IMR-90 (cell line): ENCODE measurements at regions not wholly inside any gene's neighbourhood (a gene's known extent, or its start where the extent isn't known, plus 50 kb on each side); places are given as distances from the start of the nearest gene placed in this dataset.

ENCODE experiments used
- ATAC-seq: fragments of 200-7000 bp; cut with Tn5 transposase; 2 replicates; pipeline ENCODE4 v1.9.1; 2020; ENCODE audit warnings: low read depth, mild to moderate bottlenecking, moderate library complexity
- BruUV-seq: library from RNA; stranded (reverse); fragments of 400-500 nt; replicated peaks from 2 replicates; lab custom pipeline; 2021; lab: Mats Ljungman, UMichigan
- CTCF ChIA-PET: fragments of 300-600 bp; formaldehyde crosslinking; extraction: SDS; loops from one replicate; lab custom pipeline; 2021; ENCODE audit warnings: antibody characterized with exemption; lab: Yijun Ruan, JAX
- POLR2A ChIA-PET: fragments of 300-600 bp; sonication (Branson Sonifier 250); formaldehyde crosslinking; loops from one replicate; lab custom pipeline; 2022; ENCODE audit warnings: antibody characterized with exemption; ENCODE audit not compliant: unreplicated experiment; lab: Charles Lee
- DNase-seq: peaks from one replicate; pipeline ENCODE4 v3.0.0; 2013
- H2AFZ ChIP-seq: replicated peaks from 2 replicates; pipeline ENCODE3; 2013; ENCODE audit warnings: low read length, mild to moderate bottlenecking; ENCODE audit not compliant: poor library complexity
- H2AK5ac ChIP-seq: 2 replicates; pipeline ENCODE4 v1.6.1; 2013; ENCODE audit warnings: low read depth, low read length, inconsistent platforms
- H2AK9ac ChIP-seq: replicated peaks from 2 replicates; pipeline ENCODE3; 2013; ENCODE audit warnings: mild to moderate bottlenecking, low read depth, low read length, moderate library complexity; ENCODE audit not compliant: poor library complexity
- H2BK120ac ChIP-seq: 2 replicates; pipeline ENCODE4 v1.6.1; 2013; ENCODE audit warnings: low read depth, low read length, inconsistent platforms
- H2BK15ac ChIP-seq: 3 replicates; pipeline ENCODE4 v1.6.1; 2013; ENCODE audit warnings: low read depth, low read length, inconsistent platforms
- H2BK20ac ChIP-seq: 2 replicates; pipeline ENCODE4 v1.6.1; 2013; ENCODE audit warnings: low read depth, mild to moderate bottlenecking, inconsistent platforms, low read length, moderate library complexity
- H2BK5ac ChIP-seq: 2 replicates; pipeline ENCODE4 v1.6.1; 2013; ENCODE audit warnings: mild to moderate bottlenecking, low read depth, low read length, inconsistent platforms; ENCODE audit not compliant: poor library complexity, severe bottlenecking
- H3K14ac ChIP-seq: replicated peaks from 2 replicates; pipeline ENCODE4 v1.6.1; 2013; ENCODE audit warnings: low read depth, low read length, inconsistent platforms
- H3K18ac ChIP-seq: 2 replicates; pipeline ENCODE4 v1.6.1; 2013; ENCODE audit warnings: low read depth, low read length, control low read depth
- H3K23ac ChIP-seq: 2 replicates; pipeline ENCODE4 v1.6.1; 2013; ENCODE audit warnings: low read depth, low read length, inconsistent platforms
- H3K27ac ChIP-seq: 2 replicates; pipeline ENCODE4 v1.5.1; 2013; ENCODE audit warnings: mild to moderate bottlenecking, control low read depth, low read length; ENCODE audit not compliant: insufficient read depth
- H3K27me3 ChIP-seq: 2 replicates; pipeline ENCODE4 v1.6.1; 2013; ENCODE audit warnings: low read length; ENCODE audit not compliant: control insufficient read depth, insufficient read depth
- H3K36me3 ChIP-seq: 2 replicates; pipeline ENCODE4 v1.6.1; 2013; ENCODE audit warnings: low read length, mixed read lengths; ENCODE audit not compliant: control insufficient read depth, insufficient read depth
- H3K4ac ChIP-seq: 2 replicates; pipeline ENCODE4 v1.6.1; 2013; ENCODE audit warnings: low read depth, low read length, inconsistent platforms
- H3K4me1 ChIP-seq: 2 replicates; pipeline ENCODE4 v1.6.1; 2013; ENCODE audit warnings: low read length, mixed read lengths; ENCODE audit not compliant: control insufficient read depth, insufficient read depth
- H3K4me2 ChIP-seq: 2 replicates; pipeline ENCODE4 v1.6.1; 2013; ENCODE audit warnings: low read depth, mild to moderate bottlenecking, control low read depth, low read length, moderate library complexity
- H3K4me3 ChIP-seq: 2 replicates; pipeline ENCODE4 v1.5.1; 2013; ENCODE audit warnings: low read depth, mild to moderate bottlenecking, control low read depth, low read length, moderate library complexity; ENCODE audit not compliant: insufficient read depth
- H3K56ac ChIP-seq: 2 replicates; pipeline ENCODE4 v1.6.1; 2013; ENCODE audit warnings: low read length, inconsistent platforms; ENCODE audit not compliant: insufficient read depth; ENCODE audit errors: extremely low read depth
- H3K79me1 ChIP-seq, 2 experiments: 2 replicates each; pipeline ENCODE4 v1.6.1; 2013; ENCODE audit warnings: low read length in 2 of 2, inconsistent platforms in 1 of 2, low read depth in 1 of 2
- H3K9ac ChIP-seq: 2 replicates; pipeline ENCODE4 v1.6.1; 2013; ENCODE audit warnings: low read depth, low read length, control low read depth
- H3K9me1 ChIP-seq: 2 replicates; pipeline ENCODE4 v1.6.1; 2013; ENCODE audit warnings: low read length, inconsistent platforms; ENCODE audit not compliant: insufficient read depth
- H3K9me3 ChIP-seq: 2 replicates; pipeline ENCODE4 v1.6.1; 2013; ENCODE audit warnings: low read length; ENCODE audit not compliant: control insufficient read depth, insufficient read depth
- H4K20me1 ChIP-seq: 2 replicates; pipeline ENCODE4 v1.6.1; 2013; ENCODE audit warnings: low read length, inconsistent platforms; ENCODE audit not compliant: insufficient read depth
- H4K5ac ChIP-seq: 2 replicates; pipeline ENCODE4 v1.6.1; 2013; ENCODE audit warnings: mild to moderate bottlenecking, low read depth, low read length, control low read depth
- H4K8ac ChIP-seq, 2 experiments: 2 replicates each; pipeline ENCODE4 v1.6.1; 2013; ENCODE audit warnings: low read depth in 2 of 2, low read length in 2 of 2, control low read depth in 1 of 2, inconsistent platforms in 1 of 2
- H4K91ac ChIP-seq: 2 replicates; pipeline ENCODE4 v1.6.1; 2013; ENCODE audit warnings: low read depth, low read length, inconsistent platforms; ENCODE audit not compliant: insufficient read depth
- MAZ ChIP-seq: IDR thresholded peaks from 2 replicates; pipeline ENCODE4 v1.6.1; 2012; ENCODE audit warnings: low read depth, mild to moderate bottlenecking, low read length, improper control_type of control experiment, moderate library complexity, borderline replicate concordance
- MXI1 ChIP-seq: IDR thresholded peaks from 2 replicates; pipeline ENCODE4 v1.6.1; 2012; ENCODE audit warnings: low read depth, mild to moderate bottlenecking, low read length, moderate library complexity, borderline replicate concordance
- WGBS, 2 experiments: methylation state at CpG; one replicate each; pipeline versions ENCODE4 v1.1.5 to v1.1.7; 2013; ENCODE audit warnings: missing lambda C conversion rate in 2 of 2; ENCODE audit not compliant: insufficient read length in 1 of 2; ENCODE audit errors: extremely low coverage in 2 of 2; 5-methylcytosine and 5-hydroxymethylcytosine counted together
- dilution Hi-C: fragments of 300-500 bp; cut with HindIII; formaldehyde crosslinking; loops from one replicate; pipeline ENCODE4 v1.14.3; 2018; ENCODE audit warnings: low sequenced_read_pairs; ENCODE audit not compliant: unreplicated experiment
- in situ Hi-C: fragments of 300-500 bp; cut with MboI; formaldehyde crosslinking; loops from 3 replicates; pipeline ENCODE4 v1.14.3; 2019; ENCODE audit warnings: low sequenced_read_pairs, inconsistent platforms, mixed read lengths
- intact Hi-C: fragments of 100-400 bp; cut with micrococcal nuclease; formaldehyde crosslinking; loops from 2 replicates; pipeline ENCODE4 v1.10.0; 2022
- TF ChIP-seq, protein P1 (sequence below): fragments of 150-350 bp; IDR thresholded peaks from 2 replicates; pipeline ENCODE4 v1.6.1; 2017; ENCODE audit warnings: mild to moderate bottlenecking, antibody characterized with exemption, low read length, low read depth

DNA sequence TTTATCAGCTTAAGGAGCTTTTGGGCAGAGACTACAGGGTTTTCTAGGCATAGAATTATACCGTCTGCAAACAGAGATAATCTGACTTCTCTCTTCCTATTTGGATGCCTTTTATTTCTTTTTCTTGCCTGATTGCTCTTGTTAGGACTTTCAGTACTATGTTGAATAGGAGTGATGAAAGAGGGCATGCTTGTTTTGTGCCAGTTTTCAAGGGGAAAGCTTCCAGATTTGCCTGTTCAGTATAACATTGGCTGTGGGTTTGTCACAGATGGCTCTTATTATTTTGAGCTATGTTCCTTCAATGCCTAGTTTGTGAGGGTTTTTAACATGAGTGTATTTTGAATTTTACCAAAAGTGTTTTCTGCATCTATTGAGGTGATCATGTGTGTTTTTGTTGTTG lies 192.8 kb upstream of the PHACTR1 start:
- H2BK120ac ChIP-seq: no peak overlapping the region
- TF ChIP-seq MXI1: no peak
- no peak for TF ChIP-seq MAZ
- TF ChIP-seq, protein P1, sequence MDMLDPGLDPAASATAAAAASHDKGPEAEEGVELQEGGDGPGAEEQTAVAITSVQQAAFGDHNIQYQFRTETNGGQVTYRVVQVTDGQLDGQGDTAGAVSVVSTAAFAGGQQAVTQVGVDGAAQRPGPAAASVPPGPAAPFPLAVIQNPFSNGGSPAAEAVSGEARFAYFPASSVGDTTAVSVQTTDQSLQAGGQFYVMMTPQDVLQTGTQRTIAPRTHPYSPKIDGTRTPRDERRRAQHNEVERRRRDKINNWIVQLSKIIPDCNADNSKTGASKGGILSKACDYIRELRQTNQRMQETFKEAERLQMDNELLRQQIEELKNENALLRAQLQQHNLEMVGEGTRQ: no peak
- H3K79me1 ChIP-seq: no peaks in the 10 kb centered on the region
- no peak overlapping the region for H3K18ac ChIP-seq
- H3K36me3 ChIP-seq: no peaks in the 10 kb centered on the region
- no peaks in the 10 kb centered on the region for H4K20me1 ChIP-seq
- H2BK5ac ChIP-seq: no peak overlapping the region
- H3K56ac ChIP-seq: no peak overlapping the region
- no peak overlapping the region for H3K9ac ChIP-seq
- no peak overlapping the region for H4K91ac ChIP-seq
- ChIA-PET POLR2A (no interaction called here), CTCF (no interaction called here)
- no peak overlapping the region for H2AFZ ChIP-seq
- no peak overlapping the region for H2AK5ac ChIP-seq
- H4K5ac ChIP-seq: no peak overlapping the region
- in situ Hi-C loops: no loop called here
- intact Hi-C loops: no loop called here
- dilution Hi-C loops: no loop called here
- no peak overlapping the region for H2BK20ac ChIP-seq
- peaks cover 2% of the 10 kb centered on the region; the same call in 1 of the 2 replicates for H3K27me3 ChIP-seq
- H4K8ac ChIP-seq: no peak overlapping the region
- no peaks in the 10 kb centered on the region for H3K4me1 ChIP-seq
- H3K4me3 ChIP-seq: no peak overlapping the region
- DNase-seq (no peak), ATAC-seq (no peak)
- H3K9me3 ChIP-seq: no peaks in the 10 kb centered on the region; the same call in 1 of the 2 replicates
- H3K9me1 ChIP-seq: no peaks in the 10 kb centered on the region
- no peak overlapping the region for H2AK9ac ChIP-seq
- no peak overlapping the region for H3K23ac ChIP-seq
- no peak overlapping the region for H3K27ac ChIP-seq
- BruUV-seq: no TSS peak
- H3K4ac ChIP-seq: no peak overlapping the region
- H2BK15ac ChIP-seq: no peak overlapping the region
- no peak overlapping the region for H3K14ac ChIP-seq
- H3K4me2 ChIP-seq: no peak overlapping the region
- no CpG with 5 or more reads among the region's 1 CpG for WGBS, 2 experiments
